Heart left ventricle (tissue), 16 donors: ENCODE measurements at regions not wholly inside any gene's neighbourhood (a gene's known extent, or its start where the extent isn't known, plus 50 kb on each side); places are given as distances from the start of the nearest gene placed in this dataset.

ENCODE experiments used
- ATAC-seq, 4 donors: fragments of 200-7000 bp; cut with Tn5 transposase; one replicate each; pipeline ENCODE4 v1.9.1; 2020 to 2022; ENCODE audit warnings: moderate library complexity in 4 of 4, mild to moderate bottlenecking in 3 of 4, moderate number of reproducible peaks in 1 of 4
- DNase-seq, 5 donors: peaks; one replicate each; pipeline ENCODE4 v3.0.0-alpha.2; 2020
- H3K27ac ChIP-seq, 12 donors: fragments of 200-600 bp; sonication (generic) in 4 of 12; one replicate each; pipeline versions ENCODE4 v1.5.0 to v1.8.0; 2016 to 2022; ENCODE audit warnings: mild to moderate bottlenecking in 2 of 12
- H3K27me3 ChIP-seq, 9 donors: fragments of 200-600 bp; sonication (generic) in 2 of 9; one replicate each; pipeline versions ENCODE4 v1.5.1 to v1.8.0; 2016 to 2022; ENCODE audit warnings: mild to moderate bottlenecking in 3 of 9
- H3K36me3 ChIP-seq, 9 donors: fragments of 200-600 bp; sonication (generic) in 2 of 9; one replicate each; pipeline versions ENCODE4 v1.5.0 to v1.8.0; 2018 to 2022; ENCODE audit warnings: mild to moderate bottlenecking in 2 of 9
- H3K4me1 ChIP-seq, 12 donors: fragments of 200-600 bp; sonication (generic) in 4 of 12; one replicate each; pipeline versions ENCODE4 v1.5.0 to v1.8.0; 2016 to 2022; ENCODE audit warnings: mild to moderate bottlenecking in 3 of 12
- H3K4me3 ChIP-seq, 12 donors: fragments of 200-600 bp; sonication (generic) in 4 of 12; one replicate each; pipeline versions ENCODE4 v1.5.0 to v1.8.0; 2017 to 2022; ENCODE audit warnings: mild to moderate bottlenecking in 9 of 12, moderate library complexity in 4 of 12
- H3K9me3 ChIP-seq, 12 donors: fragments of 200-600 bp; sonication (generic) in 4 of 12; one replicate each; pipeline versions ENCODE4 v1.5.0 to v1.8.0; 2016 to 2022; ENCODE audit warnings: mild to moderate bottlenecking in 1 of 12
- CTCF ChIP-seq, 12 donors: fragments of 200-600 bp; sonication (generic) in 4 of 12; IDR thresholded peaks; one replicate each; pipeline versions ENCODE4 v1.5.0 to v1.8.0; 2018 to 2022; ENCODE audit warnings: antibody characterized with exemption in 12 of 12, mild to moderate bottlenecking in 5 of 12
- POLR2A ChIP-seq, 2 donors: fragments of 450-650 bp; IDR thresholded peaks; one replicate each; pipeline ENCODE4 v1.6.1; 2017; ENCODE audit warnings: antibody characterized with exemption in 2 of 2, mild to moderate bottlenecking in 2 of 2, moderate library complexity in 2 of 2
- WGBS, 4 donors: extraction: QIAGEN DNeasy Blood & Tissue Kit in 2 of 4; methylation state at CpG; one replicate each; pipeline versions ENCODE4 v1.1.5 to v1.1.7; 2013 to 2018; 5-methylcytosine and 5-hydroxymethylcytosine counted together
- intact Hi-C, 10 donors: fragments of 100-400 bp; cut with DNase I; formaldehyde crosslinking; loops; one replicate each; pipeline versions ENCODE4 v1.11.1 to v1.14.2; 2022
- donor health status: ischemic (EF 13 %, LVEDD 7.1; RV severe dilation, severe dysfunction).
- donor health status: healthy with polysubstance abuse.
- donor health status: DM: no; HTN: yes; CAD: no.
- donor health status: DM: no; HTN: no; CAD: no.
- donor health status: ischemic (EF 25% LVEDD 6.9; RV normal size, moderate dysfunction).
- donor health status: ischemic (EF 25% LVEDD 5.7; RV mildly dilated, moderate dysfunction).
- donor health status: healthy.
- donor health status: DM: yes; HTN: yes; CAD: no.
- donor health status: ischemic (EF 35%, LVEDD 5.7; RV mildly dilated, moderate dysfunction).
- donor health status: nonischemic (EF 11% LVEDD 7.7; RV severe dilation, severe dysfunction).
- donor health status: DM: yes; HTN: yes; CAD: no.
- donor health status: PGD.
- donor health status: ischemic (EF 29% LVEDD 5.4; RV normal size, mild dysfunction).
- donor health status: nonischemic (EF 23%, LVEDD 6.1; RV moderate dilation, normal function).

DNA sequence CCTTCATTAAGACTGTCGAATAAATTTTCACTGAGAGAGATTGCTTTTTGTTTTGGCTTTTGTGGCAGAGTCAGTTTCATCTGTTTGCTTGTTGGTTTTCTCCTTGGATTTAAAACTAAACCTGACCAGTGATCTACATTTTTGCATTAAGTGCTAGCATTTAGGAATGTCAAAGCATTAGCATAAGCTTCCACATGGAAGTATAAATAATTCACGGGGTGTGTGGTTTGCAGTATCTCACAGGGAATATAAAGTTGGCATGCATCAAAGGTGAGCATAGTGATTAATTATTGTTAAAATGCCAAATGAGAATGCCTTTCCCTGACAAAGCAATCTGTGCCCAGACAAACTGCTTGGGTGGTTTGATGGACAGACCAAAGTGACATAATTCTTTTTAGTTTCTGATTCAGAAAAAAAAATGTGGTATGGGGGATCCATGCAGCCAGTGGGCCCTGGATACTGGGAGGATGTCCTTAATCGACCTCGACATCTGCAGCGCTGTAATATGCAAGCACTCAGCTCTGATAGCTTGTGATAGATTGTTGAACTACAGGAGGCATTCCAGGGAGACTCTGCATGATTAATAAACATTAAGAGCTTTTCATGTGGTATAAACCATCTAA, 339.3 kb upstream of the POM121L12 start:
- H3K36me3 ChIP-seq = no peaks in the 10 kb centered on the region
- WGBS, 4 donors = 17 to 46% (median 35%) methylated on average over 5 of the region's 5 CpGs
- no peaks in the 10 kb centered on the region for H3K27me3 ChIP-seq
- no peak overlapping the region for H3K27ac ChIP-seq
- no peak for TF ChIP-seq POLR2A (IDR thresholded peaks at IDR 0.05)
- TF ChIP-seq CTCF (IDR thresholded peaks at IDR 0.05) = no peak
- H3K4me3 ChIP-seq = no peak overlapping the region
- no peaks in the 10 kb centered on the region for H3K9me3 ChIP-seq
- no peaks in the 10 kb centered on the region for H3K4me1 ChIP-seq
- ATAC-seq = no peak
- intact Hi-C loops = loop anchor here in 1 of 10 donors (5.0 kb wide), 1 partner anchor 139 kb away; no protein-coding TSS in a partner anchor
- DNase-seq = no peak

DNA sequence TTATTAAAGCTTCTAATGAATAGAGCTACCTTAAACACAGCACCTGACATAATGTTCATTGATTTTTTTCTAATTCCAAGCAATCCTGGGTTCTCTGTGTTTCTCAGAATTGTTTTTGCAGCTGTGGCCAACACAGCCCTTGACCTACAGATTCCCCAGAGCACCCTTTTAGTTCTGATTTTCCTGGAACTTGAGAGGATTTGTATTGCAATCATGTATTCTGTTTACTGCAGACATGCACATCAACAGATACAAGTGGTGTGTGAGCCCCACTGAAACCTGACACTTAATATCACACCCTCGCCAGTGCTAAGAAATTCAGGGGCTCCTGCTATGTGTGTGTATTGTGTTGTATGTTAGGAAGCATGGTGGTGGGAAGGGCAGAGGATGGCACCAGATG, 344.2 kb upstream of the POM121L12 start:
- DNase-seq (no peak), ATAC-seq (no peak)
- H3K9me3 ChIP-seq = peaks cover 0 to 9% (median 0%) of the 10 kb centered on the region in 12 donors
- no peak for TF ChIP-seq CTCF (IDR thresholded peaks at IDR 0.05)
- TF ChIP-seq POLR2A (IDR thresholded peaks at IDR 0.05) = no peak
- WGBS, 4 donors = 44 to 71% (median 54%) methylated on average over 1 of the region's 1 CpG
- H3K36me3 ChIP-seq = no peaks in the 10 kb centered on the region
- no peaks in the 10 kb centered on the region for H3K4me1 ChIP-seq
- H3K27me3 ChIP-seq = no peaks in the 10 kb centered on the region
- H3K4me3 ChIP-seq = no peak overlapping the region
- no peak overlapping the region for H3K27ac ChIP-seq
- intact Hi-C loops = no loop called here

GRCh38 chr7:52689912-52690311, 345.5 kb upstream of the POM121L12 start:
- no peak overlapping the region for H3K27ac ChIP-seq
- intact Hi-C loops = no loop called here
- no peaks in the 10 kb centered on the region for H3K36me3 ChIP-seq
- H3K27me3 ChIP-seq = no peaks in the 10 kb centered on the region
- peaks cover 0 to 9% (median 0%) of the 10 kb centered on the region in 12 donors for H3K9me3 ChIP-seq
- ATAC-seq (no peak), DNase-seq (no peak)
- no peaks in the 10 kb centered on the region for H3K4me1 ChIP-seq
- H3K4me3 ChIP-seq = no peak overlapping the region
- 79 to 88% (median 82%) methylated on average over 2 of the region's 2 CpGs for WGBS, 4 donors
- no peak for TF ChIP-seq POLR2A (IDR thresholded peaks at IDR 0.05)
- TF ChIP-seq CTCF (IDR thresholded peaks at IDR 0.05) = no peak

DNA sequence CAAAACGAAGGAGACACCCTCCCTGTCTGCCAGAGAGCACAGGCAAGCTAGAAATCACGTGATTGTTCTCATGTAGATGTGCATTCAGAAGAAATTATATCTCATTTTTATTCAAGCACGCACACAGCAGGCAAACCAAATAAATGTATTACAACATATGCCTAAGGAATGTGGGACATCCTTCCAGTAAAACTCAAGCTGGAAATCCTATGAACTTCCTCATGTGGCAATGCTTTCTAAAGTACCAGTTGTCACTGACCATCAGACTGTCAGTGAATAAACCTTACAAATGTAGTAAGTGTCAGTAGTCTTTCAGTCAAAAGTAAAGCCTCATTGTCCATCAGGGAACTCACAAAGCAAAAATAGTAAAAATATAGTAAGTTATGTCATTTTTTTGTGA, 350.1 kb upstream of the POM121L12 start:
- ATAC-seq = no peak
- no peak for TF ChIP-seq CTCF (IDR thresholded peaks at IDR 0.05)
- TF ChIP-seq POLR2A (IDR thresholded peaks at IDR 0.05) = no peak
- WGBS, 4 donors = 64 to 75% (median 68%) methylated on average over 3 of the region's 3 CpGs
- peaks cover 0 to 9% (median 0%) of the 10 kb centered on the region in 12 donors for H3K9me3 ChIP-seq
- DNase-seq = no peak
- no peak overlapping the region for H3K4me3 ChIP-seq
- no peaks in the 10 kb centered on the region for H3K27me3 ChIP-seq
- no peak overlapping the region for H3K27ac ChIP-seq
- H3K4me1 ChIP-seq = no peaks in the 10 kb centered on the region
- intact Hi-C loops = no loop called here
- H3K36me3 ChIP-seq = no peaks in the 10 kb centered on the region
